Stomach (tissue), 8 donors: ENCODE measurements at regions not wholly inside any gene's neighbourhood (a gene's known extent, or its start where the extent isn't known, plus 50 kb on each side); places are given as distances from the start of the nearest gene placed in this dataset.
"Not testable (repeated sequence)": the region's sequence is repeated elsewhere in the genome, so short reads cannot be mapped to it uniquely, and the experiment has no call there.

Source experiments
- DNase-seq, 2 donors: peaks; one replicate each; pipeline versions ENCODE4 v3.0.0 to v3.0.0-alpha.2; 2013 to 2019
- H3K27ac ChIP-seq, 5 donors: fragments of 200-600 bp in 4 of 5; sonication (generic) in 4 of 5; one replicate each; pipeline ENCODE4 v1.5.1; 2013 to 2019; ENCODE audit warnings: mild to moderate bottlenecking in 1 of 5, moderate library complexity in 1 of 5
- H3K27me3 ChIP-seq, 3 donors: fragments of 200-600 bp; sonication (generic); one replicate each; pipeline ENCODE4 v1.5.1; 2017 to 2019; ENCODE audit warnings: mixed run types in 1 of 3
- H3K36me3 ChIP-seq, 4 donors: fragments of 200-600 bp; sonication (generic); 1 replicate in 3 of 4; 2 replicates in 1 of 4; pipeline ENCODE4 v1.5.1; 2016 to 2019
- H3K4me1 ChIP-seq, 4 donors: fragments of 200-600 bp; sonication (generic); one replicate each; pipeline ENCODE4 v1.5.1; 2016 to 2019
- H3K4me3 ChIP-seq, 4 donors: fragments of 200-600 bp; sonication (generic) in 3 of 4; one replicate each; pipeline ENCODE4 v1.5.1; 2016 to 2019; ENCODE audit warnings: mild to moderate bottlenecking in 1 of 4
- H3K9me3 ChIP-seq, 4 donors: fragments of 200-600 bp; sonication (generic); one replicate each; pipeline ENCODE4 v1.5.1; 2016 to 2019
- EP300 ChIP-seq: sonication (generic); formaldehyde crosslinking; IDR thresholded peaks from one replicate; pipeline ENCODE4 v1.6.1; 2017; ENCODE audit warnings: antibody characterized with exemption
- POLR2A ChIP-seq, 4 donors: fragments of 450-650 bp; IDR thresholded peaks; one replicate each; pipeline ENCODE4 v1.6.1; 2016; ENCODE audit warnings: antibody characterized with exemption in 4 of 4, control low read depth in 2 of 4, mild to moderate bottlenecking in 1 of 4, moderate library complexity in 1 of 4
- POLR2AphosphoS5 ChIP-seq, 3 donors: sonication (generic); formaldehyde crosslinking; IDR thresholded peaks; one replicate each; pipeline ENCODE4 v1.6.1; 2016; ENCODE audit warnings: antibody characterized with exemption in 3 of 3
- WGBS, 5 donors: extraction: QIAGEN DNeasy Blood & Tissue Kit in 3 of 5; methylation state at CpG; one replicate each; pipeline versions ENCODE4 v1.1.5 to v1.1.7; 2013 to 2018; 5-methylcytosine and 5-hydroxymethylcytosine counted together
- intact Hi-C: fragments of 100-400 bp; cut with DNase I; formaldehyde crosslinking; loops from one replicate; pipeline ENCODE4 v1.15.1; 2023; ENCODE audit warnings: low total_unique reads
- TF ChIP-seq, protein P1 (sequence below), 7 experiments: fragments of 450-650 bp in 4 of 7; fragments of 200-600 bp in 3 of 7; sonication (generic) in 3 of 7; IDR thresholded peaks; one replicate each; pipeline ENCODE4 v1.5.1; 2016 to 2019; ENCODE audit warnings: antibody characterized with exemption in 7 of 7, control low read depth in 2 of 7, mild to moderate bottlenecking in 1 of 7
- donor health status: healthy with polysubstance abuse.
- donor health status: Bipolar disorder and iron deficiency.
- donor health status: healthy.

- TF ChIP-seq EP300 (no peak), POLR2A (IDR thresholded peaks at IDR 0.05) (no peak), POLR2AphosphoS5 (IDR thresholded peaks at IDR 0.05) (no peak)
- TF ChIP-seq, protein P1, sequence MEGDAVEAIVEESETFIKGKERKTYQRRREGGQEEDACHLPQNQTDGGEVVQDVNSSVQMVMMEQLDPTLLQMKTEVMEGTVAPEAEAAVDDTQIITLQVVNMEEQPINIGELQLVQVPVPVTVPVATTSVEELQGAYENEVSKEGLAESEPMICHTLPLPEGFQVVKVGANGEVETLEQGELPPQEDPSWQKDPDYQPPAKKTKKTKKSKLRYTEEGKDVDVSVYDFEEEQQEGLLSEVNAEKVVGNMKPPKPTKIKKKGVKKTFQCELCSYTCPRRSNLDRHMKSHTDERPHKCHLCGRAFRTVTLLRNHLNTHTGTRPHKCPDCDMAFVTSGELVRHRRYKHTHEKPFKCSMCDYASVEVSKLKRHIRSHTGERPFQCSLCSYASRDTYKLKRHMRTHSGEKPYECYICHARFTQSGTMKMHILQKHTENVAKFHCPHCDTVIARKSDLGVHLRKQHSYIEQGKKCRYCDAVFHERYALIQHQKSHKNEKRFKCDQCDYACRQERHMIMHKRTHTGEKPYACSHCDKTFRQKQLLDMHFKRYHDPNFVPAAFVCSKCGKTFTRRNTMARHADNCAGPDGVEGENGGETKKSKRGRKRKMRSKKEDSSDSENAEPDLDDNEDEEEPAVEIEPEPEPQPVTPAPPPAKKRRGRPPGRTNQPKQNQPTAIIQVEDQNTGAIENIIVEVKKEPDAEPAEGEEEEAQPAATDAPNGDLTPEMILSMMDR (IDR thresholded peaks at IDR 0.05) = no peak
- no peak for DNase-seq
- Histone ChIP-seq H3K36me3 (no peaks in the 10 kb centered on the region), H3K4me3 (no peak overlapping the region), H3K4me1 (no peaks in the 10 kb centered on the region), H3K27me3 (no peaks in the 10 kb centered on the region), H3K27ac (no peak overlapping the region), H3K9me3 (no peaks in the 10 kb centered on the region)
- WGBS, 5 donors = 38 to 50% (median 41%) methylated on average over 2 of the region's 2 CpGs
- intact Hi-C loops = no loop called here
These were observed 671.5 kb downstream of the CBLN4 start for GRCh38 chr20:55333798-55334197.

DNA sequence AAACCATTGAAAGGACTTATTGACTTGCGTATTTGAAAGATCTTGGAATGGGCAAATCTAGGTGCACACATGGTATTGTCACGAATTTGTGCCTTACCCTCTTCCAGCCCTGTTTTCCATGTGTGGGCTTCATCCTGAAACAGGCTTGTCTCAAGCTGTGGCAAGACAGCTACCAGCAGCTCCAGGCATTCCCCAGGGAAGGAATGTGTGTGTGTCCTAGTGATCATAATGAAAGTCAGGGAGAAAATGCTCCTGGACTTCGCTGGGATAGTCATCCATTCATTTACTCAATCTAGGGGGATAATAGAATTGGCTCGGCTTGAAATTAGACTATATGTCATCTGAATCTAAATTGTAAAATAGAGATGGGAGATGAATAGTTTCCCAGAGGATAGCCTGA, 676.2 kb downstream of the CBLN4 start:
- H3K9me3 ChIP-seq = no peaks in the 10 kb centered on the region
- WGBS, 5 donors = 71 to 83% (median 78%) methylated on average over 4 of the region's 4 CpGs
- DNase-seq = peak in 1 of 2 donors; percentile 2
- H3K4me3 ChIP-seq = no peak overlapping the region
- no peaks in the 10 kb centered on the region for H3K36me3 ChIP-seq
- no peaks in the 10 kb centered on the region for H3K27me3 ChIP-seq
- intact Hi-C loops = no loop called here
- H3K27ac ChIP-seq = no peak overlapping the region
- no peaks in the 10 kb centered on the region for H3K4me1 ChIP-seq
- TF ChIP-seq, protein P1 (IDR thresholded peaks at IDR 0.05) = no peak
- TF ChIP-seq POLR2A (IDR thresholded peaks at IDR 0.05) (no peak), POLR2AphosphoS5 (IDR thresholded peaks at IDR 0.05) (no peak), EP300 (no peak)

GRCh38 chr20:55322745-55323144, 682.6 kb downstream of the CBLN4 start:
- Histone ChIP-seq H3K4me1 (no peaks in the 10 kb centered on the region), H3K9me3 (no peaks in the 10 kb centered on the region), H3K27me3 (no peaks in the 10 kb centered on the region), H3K36me3 (no peaks in the 10 kb centered on the region), H3K4me3 (no peak overlapping the region), H3K27ac (no peak overlapping the region)
- intact Hi-C loops = no loop called here
- TF ChIP-seq POLR2A (IDR thresholded peaks at IDR 0.05) (no peak), EP300 (no peak), POLR2AphosphoS5 (IDR thresholded peaks at IDR 0.05) (no peak)
- TF ChIP-seq, protein P1 (IDR thresholded peaks at IDR 0.05) = no peak
- no peak for DNase-seq
- 39 to 60% (median 51%) methylated on average over 2 of the region's 2 CpGs for WGBS, 5 donors

- no peaks in the 10 kb centered on the region for H3K36me3 ChIP-seq
- no peaks in the 10 kb centered on the region for H3K4me1 ChIP-seq
These were observed 688.6 kb downstream of the CBLN4 start for GRCh38 chr20:55316753-55317152.

GRCh38 chr20:55310844-55311243, 694.5 kb downstream of the CBLN4 start:
- H3K36me3 ChIP-seq, H3K4me1 ChIP-seq, H3K27me3 ChIP-seq, H3K27ac ChIP-seq, H3K4me3 ChIP-seq, intact Hi-C loops, DNase-seq: not testable (repeated sequence)
- H3K9me3 ChIP-seq = peaks cover 0 to 22% (median 7%) of the 10 kb centered on the region in 4 donors

More at GRCh38 chr20:55316753-55317152, 688.6 kb downstream of the CBLN4 start:
- no peak overlapping the region for H3K4me3 ChIP-seq
- TF ChIP-seq EP300 (no peak), POLR2A (IDR thresholded peaks at IDR 0.05) (no peak)
- TF ChIP-seq, protein P1 (IDR thresholded peaks at IDR 0.05) = no peak
- 41 to 70% (median 56%) methylated on average over 1 of the region's 1 CpG for WGBS, 5 donors
- peaks cover 0 to 5% (median 0%) of the 10 kb centered on the region in 4 donors for H3K9me3 ChIP-seq
- intact Hi-C loops = no loop called here
- no peaks in the 10 kb centered on the region for H3K27me3 ChIP-seq
- H3K27ac ChIP-seq = no peak overlapping the region
- DNase-seq = no peak
